Stimulated activated CD8-positive, alpha-beta memory T cell treated with anti-CD3 and anti-CD28 coated beads, Interleukin-12 subunit alpha, Interleukin-12 subunit beta, amount 100 ng/mL, for 4 hours (primary cell): ENCODE measurements at regions not wholly inside any gene's neighbourhood (a gene's known extent, or its start where the extent isn't known, plus 50 kb on each side); places are given as distances from the start of the nearest gene placed in this dataset.

ENCODE experiments used
- DNase-seq: peaks from one replicate; pipeline ENCODE4 v3.0.0-alpha.2; 2020; ENCODE audit warnings: low read depth

- DNase-seq: no peak
Measured at GRCh38 chrX:39144956-39145355, 343.7 kb downstream of the MID1IP1 start.

DNA sequence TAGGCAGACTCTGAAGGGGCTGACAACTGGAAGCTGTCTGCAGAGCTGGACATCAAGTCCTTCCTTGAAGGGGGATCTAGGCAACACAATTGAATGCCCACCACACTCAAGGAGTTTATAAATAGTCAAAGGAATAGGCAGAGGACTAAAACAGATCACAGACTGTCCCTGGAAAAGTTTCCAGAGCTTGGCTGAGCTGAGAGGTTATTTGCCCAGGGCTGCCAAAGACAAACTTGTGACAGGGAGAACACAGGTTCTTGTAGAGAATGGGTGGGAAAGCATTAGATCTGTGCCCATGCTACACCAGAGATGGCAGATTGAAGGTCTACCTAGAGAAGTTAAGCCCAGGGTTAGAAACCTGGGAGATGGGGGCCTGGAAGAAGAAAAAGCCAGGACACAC, 344.6 kb downstream of the MID1IP1 start:
- no peak for DNase-seq

GRCh38 chrX:39149761-39150160, 348.5 kb downstream of the MID1IP1 start:
- no peak for DNase-seq

- DNase-seq: no peak
Measured at GRCh38 chrX:39150220-39150619, 349.0 kb downstream of the MID1IP1 start.

DNA sequence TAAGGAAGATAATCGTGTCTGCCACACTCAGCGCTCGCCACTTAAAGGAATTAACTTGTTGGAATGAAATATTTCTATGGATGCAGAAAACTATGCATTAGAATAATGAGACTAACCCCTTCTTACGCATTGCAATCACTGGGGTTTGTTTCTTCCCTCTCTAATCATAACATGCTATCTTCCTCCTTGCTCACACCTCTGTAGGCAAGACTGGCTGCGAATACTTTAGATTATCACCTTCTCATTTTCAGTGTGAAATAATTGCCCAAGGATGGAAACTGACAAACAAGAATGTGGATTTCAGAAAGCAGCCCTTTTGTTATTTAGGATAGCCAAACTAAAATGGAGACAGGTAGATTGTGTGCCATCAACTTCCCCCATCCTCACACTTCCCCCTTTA, 349.4 kb downstream of the MID1IP1 start:
- DNase-seq: no peak

GRCh38 chrX:39152106-39152649, 350.9 kb downstream of the MID1IP1 start:
- no peak for DNase-seq

- DNase-seq: no peak
Measured at GRCh38 chrX:39156051-39156450, 354.8 kb downstream of the MID1IP1 start.

GRCh38 chrX:39157006-39157405, 355.7 kb downstream of the MID1IP1 start:
- no peak for DNase-seq

DNA sequence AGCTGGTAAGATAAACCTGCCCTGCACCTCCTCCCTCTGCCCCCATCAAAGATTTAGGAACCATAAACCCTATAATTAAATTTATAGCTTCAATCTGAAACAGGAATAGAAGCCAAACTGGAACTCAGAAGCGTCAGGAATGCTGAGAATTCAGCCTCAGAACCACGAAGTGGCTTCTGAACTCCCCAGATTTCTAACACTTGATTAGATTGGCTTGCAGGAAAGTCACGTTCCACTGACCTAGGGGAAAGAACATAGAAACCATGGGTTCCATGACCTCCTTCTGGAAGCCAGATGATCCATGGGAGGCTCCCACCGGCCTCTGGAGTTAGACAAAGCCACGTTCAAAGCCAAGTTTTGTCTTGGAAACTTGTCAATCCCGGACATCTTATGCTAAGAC, 356.5 kb downstream of the MID1IP1 start:
- DNase-seq: no peak

DNA sequence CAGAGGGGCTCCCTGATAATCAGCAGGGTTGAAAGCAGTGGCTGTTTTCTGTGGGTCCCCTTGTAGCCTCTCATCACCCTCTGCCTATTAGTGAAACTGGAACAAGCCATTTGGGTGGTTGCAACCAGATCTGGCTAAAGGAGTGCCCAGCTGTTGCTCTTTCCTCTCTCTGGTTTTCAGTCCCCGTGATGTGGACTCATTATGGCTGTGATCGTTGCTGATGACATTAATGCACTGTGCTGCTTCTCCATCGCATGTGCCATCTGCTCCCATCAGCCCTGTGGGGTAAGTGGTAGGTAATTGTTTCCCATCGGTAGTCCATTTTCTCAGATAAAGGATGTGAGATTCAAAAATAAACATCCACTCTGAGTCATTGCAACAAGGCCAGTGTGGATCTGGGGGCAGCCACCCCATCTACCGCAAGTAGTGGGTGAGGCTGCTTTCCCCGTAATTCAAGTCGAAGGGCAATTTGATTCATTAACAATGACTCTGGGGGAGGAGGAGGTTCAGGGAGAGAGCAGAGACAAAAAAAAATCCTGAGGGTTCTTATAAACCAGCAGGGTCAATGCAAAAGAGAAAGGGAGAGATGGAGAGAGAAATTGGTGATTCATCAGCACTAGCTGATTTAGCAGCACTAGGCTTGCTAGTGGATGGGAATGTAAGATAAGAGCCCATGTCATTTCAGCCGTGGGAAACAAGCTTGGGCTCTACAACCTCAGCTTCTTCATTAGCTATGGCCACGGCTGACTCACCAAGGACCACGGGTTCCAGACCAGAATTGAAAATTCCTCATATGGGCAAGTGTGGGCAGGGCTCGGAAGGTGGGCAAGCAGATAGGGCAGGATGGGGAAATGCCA, 357.8 kb downstream of the MID1IP1 start:
- DNase-seq: no peak

DNA sequence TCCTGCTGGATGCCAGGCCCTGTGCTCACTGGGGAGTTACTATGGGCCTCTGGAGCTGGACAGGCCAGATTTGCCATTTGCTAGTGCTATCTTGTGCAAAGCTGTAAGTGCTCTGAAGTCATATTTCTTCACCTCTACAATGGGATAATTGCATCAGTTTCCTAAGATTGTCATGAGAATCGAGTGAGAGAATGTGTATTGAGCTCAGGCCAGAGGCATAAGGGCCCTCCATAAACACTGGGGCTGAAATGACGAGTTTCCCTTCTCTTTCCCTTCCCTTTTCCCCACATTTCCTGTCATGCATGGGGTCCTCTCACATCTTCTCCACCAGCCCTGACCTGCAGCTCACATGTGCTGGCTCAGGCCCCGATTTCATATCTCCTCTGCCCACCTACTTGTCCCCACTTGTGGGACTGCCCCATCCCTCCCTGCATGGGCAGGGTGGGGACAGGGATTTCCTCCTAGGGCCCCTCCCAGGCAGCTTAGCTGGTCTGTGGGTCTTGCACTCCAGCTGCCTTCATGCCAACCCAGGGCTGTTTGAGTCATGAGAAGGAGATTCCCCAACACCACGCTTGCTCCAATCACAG, 358.8 kb downstream of the MID1IP1 start:
- DNase-seq: no peak

- no peak for DNase-seq
Measured at GRCh38 chrX:39161611-39162255, 360.5 kb downstream of the MID1IP1 start.

DNA sequence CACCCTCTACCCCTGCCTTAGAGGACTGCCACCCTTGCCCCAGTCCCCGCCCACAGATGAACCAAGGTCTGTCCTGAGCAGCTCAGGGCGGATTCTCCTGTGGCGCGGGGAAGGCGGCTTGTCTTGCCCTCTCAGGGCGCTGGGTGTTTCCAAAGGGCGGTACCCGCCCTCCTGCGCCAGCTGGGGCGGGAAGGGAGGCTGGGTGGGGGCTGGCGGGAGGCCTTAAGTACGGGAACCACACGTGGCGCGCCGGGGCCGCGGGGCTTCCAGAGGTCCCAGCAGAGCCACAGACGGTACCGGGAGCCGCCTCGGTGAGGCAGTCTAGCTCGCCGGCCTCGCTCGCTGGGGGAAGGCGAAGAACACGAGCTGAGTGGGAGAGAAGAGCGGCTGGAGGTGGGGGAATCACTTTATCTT, 361.1 kb downstream of the MID1IP1 start:
- no peak for DNase-seq

- no peak for DNase-seq
Measured at GRCh38 chrX:39163581-39164126, 362.4 kb downstream of the MID1IP1 start.

- DNase-seq: no peak
Measured at GRCh38 chrX:39164212-39164611, 363.0 kb downstream of the MID1IP1 start.

DNA sequence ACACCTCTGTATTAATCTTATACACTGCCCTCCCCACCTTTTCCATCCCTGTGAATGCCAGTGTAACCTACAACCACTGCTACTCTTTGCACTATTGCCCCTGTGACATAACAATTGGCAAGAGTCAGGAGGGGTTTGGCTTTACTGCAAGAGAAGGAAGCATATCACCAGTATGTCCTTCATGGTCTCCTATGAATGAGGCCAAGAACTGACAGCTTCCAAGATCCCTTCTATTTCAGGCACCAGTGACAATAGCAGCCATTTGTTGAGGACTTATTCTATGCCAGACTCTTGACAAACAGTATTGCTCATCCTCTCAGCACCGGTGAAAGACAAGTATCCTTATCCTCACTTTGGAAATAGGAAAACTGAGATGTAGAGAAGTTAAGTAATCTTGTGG, 363.9 kb downstream of the MID1IP1 start:
- no peak for DNase-seq

DNA sequence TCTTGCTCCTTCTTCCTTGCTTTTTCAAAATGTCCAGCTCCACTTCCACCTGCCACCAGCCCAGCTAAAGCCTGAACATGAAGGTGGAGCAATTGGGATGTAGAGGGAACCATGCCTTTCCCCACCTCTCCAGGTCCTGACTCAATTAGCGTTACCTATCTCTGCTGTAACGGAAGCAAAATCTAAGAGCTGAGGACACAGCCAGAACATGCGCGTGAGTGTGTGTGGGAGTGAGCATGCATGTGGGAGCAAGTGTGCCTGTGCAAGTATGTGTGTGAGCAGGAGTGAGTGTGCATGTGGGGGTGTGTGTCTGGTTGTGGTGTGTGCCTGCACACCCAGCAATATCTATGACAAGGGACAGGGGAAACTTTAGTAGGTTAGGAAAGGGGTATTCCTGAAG, 364.5 kb downstream of the MID1IP1 start:
- no peak for DNase-seq

- no peak for DNase-seq
Measured at GRCh38 chrX:39167791-39168190, 366.5 kb downstream of the MID1IP1 start.

DNA sequence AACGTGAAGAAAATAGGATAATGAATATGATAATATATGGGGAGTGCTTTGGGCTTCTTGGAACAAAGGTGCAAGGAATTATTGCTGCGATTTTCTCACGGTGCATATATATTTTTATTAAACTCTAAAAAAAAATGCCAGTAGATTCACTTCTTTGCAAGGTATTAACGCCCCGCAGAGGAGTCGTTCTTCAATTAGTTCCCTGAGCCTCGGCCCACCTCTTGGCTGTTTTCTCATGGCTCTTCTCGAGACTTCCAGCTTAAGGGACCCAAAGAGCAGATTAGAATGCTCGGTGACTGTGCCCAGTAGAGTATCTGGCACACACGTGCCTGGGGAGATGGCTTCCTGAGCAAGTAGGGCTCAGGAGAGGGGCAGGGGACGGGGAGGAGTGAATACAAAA, 367.4 kb downstream of the MID1IP1 start:
- DNase-seq: no peak

GRCh38 chrX:39169976-39170375, 368.7 kb downstream of the MID1IP1 start:
- DNase-seq: no peak

DNA sequence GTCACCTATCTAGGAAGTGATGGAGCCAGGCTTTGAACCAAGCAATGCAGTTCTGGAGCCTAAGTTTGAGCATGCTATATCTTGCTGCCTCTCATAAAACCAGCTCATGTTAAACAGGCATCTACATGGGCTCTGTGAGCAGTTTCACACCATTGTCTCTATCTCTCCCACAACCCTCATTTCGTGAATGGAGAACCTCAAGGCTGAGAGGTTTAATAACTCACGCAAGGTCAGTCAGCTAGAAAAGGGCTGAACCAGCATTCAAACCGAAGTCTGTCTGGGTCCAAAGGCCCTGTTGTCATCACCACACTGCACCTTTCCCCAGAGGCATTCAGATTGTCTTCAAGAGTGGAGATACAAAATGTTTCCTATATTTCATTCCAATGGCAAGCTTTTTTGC, 369.2 kb downstream of the MID1IP1 start:
- no peak for DNase-seq

GRCh38 chrX:39171686-39172085, 370.4 kb downstream of the MID1IP1 start:
- DNase-seq: no peak
